ENCODE measurements at regions not wholly inside any gene's neighbourhood (a gene's known extent, or its start where the extent isn't known, plus 50 kb on each side); places are given as distances from the start of the nearest gene placed in this dataset.
"Not testable (repeated sequence)": the region's sequence is repeated elsewhere in the genome, so short reads cannot be mapped to it uniquely, and the experiment has no call there.

- DNase-seq (ENCODE audit: insufficient read length, low spot score), result no peak
- FAIRE-seq, result peak; percentile 16
- TF ChIP-seq CTCF (IDR thresholded peaks at IDR 0.05; ENCODE audit: insufficient read depth, missing control alignments), result no peak
These were observed 365.4 kb upstream of the TECRL start for GRCh38 chr4:64774626-64775025.

GRCh38 chr4:64771149-64771548 is 361.9 kb upstream of the TECRL start:
- FAIRE-seq (no peak), DNase-seq (ENCODE audit: insufficient read length, low spot score) (no peak)
- TF ChIP-seq CTCF (IDR thresholded peaks at IDR 0.05; ENCODE audit: insufficient read depth, missing control alignments), result no peak

GRCh38 chr4:64767547-64767946 is 358.3 kb upstream of the TECRL start:
- no peak for TF ChIP-seq CTCF (IDR thresholded peaks at IDR 0.05; ENCODE audit: insufficient read depth, missing control alignments)
- FAIRE-seq (no peak), DNase-seq (ENCODE audit: insufficient read length, low spot score) (no peak)

- DNase-seq (ENCODE audit: insufficient read length, low spot score) (no peak), FAIRE-seq (no peak)
- TF ChIP-seq CTCF (IDR thresholded peaks at IDR 0.05; ENCODE audit: insufficient read depth, missing control alignments), result no peak
These were observed 357.3 kb upstream of the TECRL start for GRCh38 chr4:64766565-64766964.

- FAIRE-seq (no peak), DNase-seq (ENCODE audit: insufficient read length, low spot score) (no peak)
- no peak for TF ChIP-seq CTCF (IDR thresholded peaks at IDR 0.05; ENCODE audit: insufficient read depth, missing control alignments)
These were observed 346.8 kb upstream of the TECRL start for GRCh38 chr4:64756016-64756415.

GRCh38 chr4:64747919-64748715 is 338.9 kb upstream of the TECRL start:
- no peak for TF ChIP-seq CTCF (IDR thresholded peaks at IDR 0.05; ENCODE audit: insufficient read depth, missing control alignments)
- FAIRE-seq (no peak), DNase-seq (ENCODE audit: insufficient read length, low spot score) (no peak)

- no peak for TF ChIP-seq CTCF (IDR thresholded peaks at IDR 0.05; ENCODE audit: insufficient read depth, missing control alignments)
- no peak for FAIRE-seq
- no peak for DNase-seq (ENCODE audit: insufficient read length, low spot score)
These were observed 329.0 kb upstream of the TECRL start for GRCh38 chr4:64738240-64738639.

- not testable (repeated sequence) for FAIRE-seq; DNase-seq (ENCODE audit: insufficient read length, low spot score)
These were observed 328.5 kb upstream of the TECRL start for GRCh38 chr4:64737854-64738138.

Measured in D721Med (cell line).